Kidney epithelial cell (primary cell): ENCODE measurements at regions not wholly inside any gene's neighbourhood (a gene's known extent, or its start where the extent isn't known, plus 50 kb on each side); places are given as distances from the start of the nearest gene placed in this dataset.

Source experiments
- DNase-seq: peaks from one replicate; pipeline ENCODE4 v3.0.0-alpha.2; 2010; ENCODE audit warnings: low read depth
- H3K27me3 ChIP-seq: 2 replicates; pipeline ENCODE4 v1.6.0; 2011; ENCODE audit warnings: low read length; ENCODE audit not compliant: control insufficient read depth, insufficient read depth
- H3K36me3 ChIP-seq: 2 replicates; pipeline ENCODE4 v1.5.1; 2011; ENCODE audit warnings: low read length; ENCODE audit not compliant: control insufficient read depth, insufficient read depth
- H3K4me3 ChIP-seq: 2 replicates; pipeline ENCODE4 v1.5.1; 2011; ENCODE audit warnings: low read depth, mild to moderate bottlenecking, control low read depth, low read length
- CTCF ChIP-seq: IDR thresholded peaks from 2 replicates; pipeline ENCODE4 v1.5.1; 2011; ENCODE audit warnings: mild to moderate bottlenecking, moderate library complexity, low read length, control low read depth, inconsistent platforms; ENCODE audit not compliant: insufficient read depth, poor library complexity, severe bottlenecking

- no peak for DNase-seq
- no peaks in the 10 kb centered on the region for H3K27me3 ChIP-seq
- no peaks in the 10 kb centered on the region for H3K36me3 ChIP-seq
- H3K4me3 ChIP-seq: no peak overlapping the region
- TF ChIP-seq CTCF: no peak
Observed at GRCh38 chr19:27894906-27895754, 1317.8 kb downstream of the UQCRFS1 start.

GRCh38 chr19:27892500-27892899 is 1320.5 kb downstream of the UQCRFS1 start:
- TF ChIP-seq CTCF: no peak
- no peak for DNase-seq
- Histone ChIP-seq H3K4me3 (no peak overlapping the region), H3K36me3 (no peaks in the 10 kb centered on the region), H3K27me3 (no peaks in the 10 kb centered on the region)

- no peak for TF ChIP-seq CTCF
Observed at GRCh38 chr19:27891411-27891810, 1321.5 kb downstream of the UQCRFS1 start.

GRCh38 chr19:27890696-27891095 is 1322.3 kb downstream of the UQCRFS1 start:
- no peaks in the 10 kb centered on the region for H3K27me3 ChIP-seq
- no peak overlapping the region for H3K4me3 ChIP-seq
- TF ChIP-seq CTCF: no peak
- H3K36me3 ChIP-seq: no peaks in the 10 kb centered on the region
- DNase-seq: no peak

More at GRCh38 chr19:27891411-27891810, 1321.5 kb downstream of the UQCRFS1 start:
- Histone ChIP-seq H3K36me3 (no peaks in the 10 kb centered on the region), H3K27me3 (no peaks in the 10 kb centered on the region), H3K4me3 (no peak overlapping the region)
- DNase-seq: no peak

- no peak for TF ChIP-seq CTCF
- Histone ChIP-seq H3K4me3 (no peak overlapping the region), H3K27me3 (no peaks in the 10 kb centered on the region), H3K36me3 (no peaks in the 10 kb centered on the region)
- no peak for DNase-seq
Observed at GRCh38 chr19:27890206-27890605, 1322.7 kb downstream of the UQCRFS1 start.

- H3K27me3 ChIP-seq: no peaks in the 10 kb centered on the region
Observed at GRCh38 chr19:27889156-27889555, 1323.8 kb downstream of the UQCRFS1 start.

More at GRCh38 chr19:27889156-27889555, 1323.8 kb downstream of the UQCRFS1 start:
- DNase-seq: no peak
- H3K4me3 ChIP-seq: no peak overlapping the region
- no peaks in the 10 kb centered on the region for H3K36me3 ChIP-seq
- no peak for TF ChIP-seq CTCF
